ENCODE measurements at regions not wholly inside any gene's neighbourhood (a gene's known extent, or its start where the extent isn't known, plus 50 kb on each side); places are given as distances from the start of the nearest gene placed in this dataset.

DNA sequence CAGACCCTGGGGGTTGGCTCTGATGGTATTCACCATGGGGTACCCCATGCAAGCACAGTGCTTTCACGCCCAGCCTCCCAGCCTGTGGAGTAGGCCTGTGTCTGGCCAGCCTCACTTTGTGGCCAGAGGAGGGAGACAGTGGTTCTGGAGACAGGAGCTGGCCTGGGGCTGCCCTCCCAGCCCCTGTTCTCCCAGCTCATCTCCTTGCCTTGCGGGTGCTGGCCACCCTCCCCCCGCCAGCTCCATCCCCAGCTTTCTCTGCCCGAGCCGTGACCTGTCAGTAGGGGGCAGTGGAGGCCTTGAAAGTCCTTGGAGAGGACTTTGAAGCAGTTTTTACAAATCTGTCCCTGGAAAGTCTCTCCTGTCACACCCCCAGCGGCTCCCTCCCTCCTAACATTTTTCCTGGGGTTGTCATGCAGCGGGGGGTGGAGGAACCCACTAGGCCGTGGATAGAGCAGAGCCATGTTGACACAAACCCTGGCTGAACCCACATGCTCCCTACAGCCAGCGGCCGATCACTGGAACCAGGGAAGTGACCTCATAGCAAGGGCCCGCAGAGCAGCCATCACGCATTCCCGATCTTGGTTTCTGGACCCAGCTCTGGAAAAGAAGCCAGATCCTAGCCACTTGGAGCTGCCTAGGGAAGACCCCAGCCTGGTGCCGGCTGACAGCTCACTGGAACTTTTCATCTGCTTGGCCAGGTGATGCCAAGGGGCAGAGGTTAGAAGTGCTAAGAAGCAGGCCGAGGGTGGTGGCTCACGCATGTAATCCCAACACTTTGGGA is 289.4 kb downstream of the SEC14L1 start (continued):
- no peak for TF ChIP-seq ZNF468 (CRISPR knock-in tag; IDR thresholded peaks at IDR 0.05)
- TF ChIP-seq ZNF816 (CRISPR knock-in tag; IDR thresholded peaks at IDR 0.05; ENCODE audit: borderline replicate concordance), result no peak
- TF ChIP-seq CCAR2 (optimal IDR thresholded peaks at IDR 0.05; ENCODE audit: low read depth, low read length), result peak; percentile 41
- TF ChIP-seq KDM4B (CRISPR knock-in tag; IDR thresholded peaks at IDR 0.05), result peak; percentile 82

DNA sequence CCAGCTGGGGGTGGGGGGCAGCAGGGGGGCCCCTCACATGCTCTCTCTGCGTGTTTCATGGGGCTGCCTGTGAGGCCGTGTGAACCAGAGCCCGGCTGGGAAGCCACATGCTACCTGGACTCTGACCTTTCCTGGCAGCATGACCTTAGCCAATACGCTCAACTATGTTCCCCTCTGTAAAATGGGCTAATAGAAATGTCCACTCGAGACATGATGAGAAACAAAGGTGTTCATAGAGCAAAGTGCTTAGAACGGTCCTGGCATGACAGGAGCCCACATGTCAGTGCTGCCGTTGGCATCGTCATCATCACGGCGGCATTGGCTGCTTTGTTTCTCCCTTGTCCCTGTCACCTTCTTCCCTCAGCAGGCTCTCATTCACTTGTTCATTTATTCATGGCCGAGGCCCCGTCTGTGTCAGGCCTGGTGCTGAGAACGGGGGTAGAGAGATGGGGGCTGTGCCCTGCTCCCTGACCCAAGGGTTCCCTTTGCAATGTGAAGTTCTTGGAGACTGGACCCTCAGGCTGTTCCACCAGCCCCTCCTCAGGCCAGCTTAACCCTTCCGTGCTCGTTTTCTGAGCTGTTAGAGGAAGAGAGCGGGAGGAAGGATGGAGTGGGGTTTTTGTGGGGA is 291.4 kb downstream of the SEC14L1 start:
- no TSS peak for BruUV-seq (replicated peaks)
- POLR2A ChIA-PET, result interaction anchor here (9.2 kb wide), 1 partner anchor 20 kb away, joined by 107 read pairs; no protein-coding TSS in a partner anchor
- H3K27ac ChIP-seq (ENCODE audit: extremely low read length, insufficient read depth, low read length), result no peak overlapping the region
- peaks cover 65% of the 10 kb centered on the region; the same call in 1 of the 2 replicates for H4K20me1 ChIP-seq (ENCODE audit: insufficient read depth, low read length)
- FAIRE-seq (no peak), ATAC-seq (no peak), DNase-seq (ENCODE audit: low spot score) (no peak)
- WGBS (ENCODE audit: low lambda C conversion rate), result 99% methylated on average over 16 of the region's 16 CpGs
- TF ChIP-seq ZSCAN31 (CRISPR knock-in tag; IDR thresholded peaks at IDR 0.05; ENCODE audit: low read depth), result no peak
- peak; percentile 68 for TF ChIP-seq ZMYM3 (CRISPR knock-in tag; IDR thresholded peaks at IDR 0.05)
- TF ChIP-seq, protein P1, sequence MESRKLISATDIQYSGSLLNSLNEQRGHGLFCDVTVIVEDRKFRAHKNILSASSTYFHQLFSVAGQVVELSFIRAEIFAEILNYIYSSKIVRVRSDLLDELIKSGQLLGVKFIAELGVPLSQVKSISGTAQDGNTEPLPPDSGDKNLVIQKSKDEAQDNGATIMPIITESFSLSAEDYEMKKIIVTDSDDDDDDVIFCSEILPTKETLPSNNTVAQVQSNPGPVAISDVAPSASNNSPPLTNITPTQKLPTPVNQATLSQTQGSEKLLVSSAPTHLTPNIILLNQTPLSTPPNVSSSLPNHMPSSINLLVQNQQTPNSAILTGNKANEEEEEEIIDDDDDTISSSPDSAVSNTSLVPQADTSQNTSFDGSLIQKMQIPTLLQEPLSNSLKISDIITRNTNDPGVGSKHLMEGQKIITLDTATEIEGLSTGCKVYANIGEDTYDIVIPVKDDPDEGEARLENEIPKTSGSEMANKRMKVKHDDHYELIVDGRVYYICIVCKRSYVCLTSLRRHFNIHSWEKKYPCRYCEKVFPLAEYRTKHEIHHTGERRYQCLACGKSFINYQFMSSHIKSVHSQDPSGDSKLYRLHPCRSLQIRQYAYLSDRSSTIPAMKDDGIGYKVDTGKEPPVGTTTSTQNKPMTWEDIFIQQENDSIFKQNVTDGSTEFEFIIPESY (CRISPR knock-in tag; IDR thresholded peaks at IDR 0.05), result peak; percentile 34; the same call in 1 of the 2 replicates
- TF ChIP-seq HNF4A (CRISPR knock-in tag; IDR thresholded peaks at IDR 0.05), result peak; percentile 8; the same call in 1 of the 2 replicates
- TF ChIP-seq, protein P2, sequence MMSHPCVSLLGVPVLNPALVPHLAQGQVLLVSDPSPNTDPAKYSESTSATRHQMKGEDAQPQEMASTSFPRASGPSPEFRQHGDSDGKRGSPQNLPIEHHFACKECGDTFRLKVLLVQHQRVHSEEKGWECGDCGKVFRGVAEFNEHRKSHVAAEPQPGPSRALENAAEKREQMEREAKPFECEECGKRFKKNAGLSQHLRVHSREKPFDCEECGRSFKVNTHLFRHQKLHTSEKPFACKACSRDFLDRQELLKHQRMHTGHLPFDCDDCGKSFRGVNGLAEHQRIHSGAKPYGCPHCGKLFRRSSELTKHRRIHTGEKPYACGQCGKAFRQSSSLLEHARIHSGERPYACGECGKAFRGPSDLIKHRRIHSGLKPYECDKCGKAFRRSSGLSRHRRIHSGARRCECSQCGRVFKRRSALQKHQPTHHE (CRISPR knock-in tag; IDR thresholded peaks at IDR 0.05; ENCODE audit: borderline replicate concordance), result no peak
- TF ChIP-seq ZNF629 (CRISPR knock-in tag; conservative IDR thresholded peaks at IDR 0.05), result peak; percentile 92
- peak; percentile 90 for TF ChIP-seq RBM22 (optimal IDR thresholded peaks at IDR 0.05; ENCODE audit: low read length)
- H3K27me3 ChIP-seq (ENCODE audit: control insufficient read depth in 1 of 2, insufficient read depth in 2 of 2, low read length in 2 of 2), result no peaks in the 10 kb centered on the region
- H3K4me3 ChIP-seq (replicated peaks in 1 of 3; ENCODE audit: insufficient read depth in 1 of 3, low read depth in 2 of 3, low read length in 3 of 3), result no peak overlapping the region
- H3K4me1 ChIP-seq (ENCODE audit: insufficient read depth, low read length), result peaks cover 37% of the 10 kb centered on the region
- peaks cover 24 to 64% of the 10 kb centered on the region in 2 experiments for H3K36me3 ChIP-seq (replicated peaks in 1 of 2; ENCODE audit: control insufficient read depth in 1 of 2, insufficient read depth in 2 of 2, low read length in 2 of 2)
- H3K9ac ChIP-seq (ENCODE audit: insufficient read depth, low read depth, low read length), result no peak overlapping the region
- no peak overlapping the region for H3K4me2 ChIP-seq (ENCODE audit: low read depth, low read length)
- H3K79me2 ChIP-seq (ENCODE audit: insufficient read depth, low read length), result peaks cover 41% of the 10 kb centered on the region
- intact Hi-C loops (cut with micrococcal nuclease; ENCODE audit: unreplicated experiment) (loop anchor here (5.0 kb wide), 1 partner anchor 40 kb away; no protein-coding TSS in a partner anchor), in situ Hi-C loops (cut with HindIII; ENCODE audit: extremely low pct_ligation_motif_present, low pct_unique_long_range_greater_than_20kb) (no loop called here)
- no peak overlapping the region for H2AFZ ChIP-seq (ENCODE audit: low read length)
- CTCF ChIA-PET (ENCODE audit: low intra/inter-chr PET ratio, low total read pairs), result no interaction called here
- no peaks in the 10 kb centered on the region for H3K9me3 ChIP-seq (ENCODE audit: low read length)

Data from HepG2 (cell line).